Progenitor cell of endocrine pancreas (in vitro differentiated cells): ENCODE measurements at regions not wholly inside any gene's neighbourhood (a gene's known extent, or its start where the extent isn't known, plus 50 kb on each side); places are given as distances from the start of the nearest gene placed in this dataset.

Experiments used
- DNase-seq: peaks from one replicate; pipeline ENCODE4 v3.0.0; 2021; ENCODE audit warnings: low spot score; ENCODE audit not compliant: unreplicated experiment
- H3K27ac Mint-ChIP-seq: 2 replicates; pipeline ENCODE4 v1.8.0; 2021; ENCODE audit warnings: mild to moderate bottlenecking, moderate library complexity, mixed read lengths
- H3K27me3 Mint-ChIP-seq: 2 replicates; pipeline ENCODE4 v1.8.0; 2021; ENCODE audit warnings: mixed read lengths
- H3K36me3 Mint-ChIP-seq: 2 replicates; pipeline ENCODE4 v1.8.0; 2022; ENCODE audit warnings: mixed read lengths; ENCODE audit not compliant: insufficient read depth
- H3K4me1 Mint-ChIP-seq: 2 replicates; pipeline ENCODE4 v1.8.0; 2021; ENCODE audit warnings: low read depth, mixed read lengths
- H3K4me3 Mint-ChIP-seq: 2 replicates; pipeline ENCODE4 v1.8.0; 2021; ENCODE audit warnings: low read depth, mild to moderate bottlenecking, moderate library complexity, mixed read lengths
- H3K9me3 Mint-ChIP-seq: 2 replicates; pipeline ENCODE4 v1.8.0; 2021; ENCODE audit warnings: low read depth, mixed read lengths
- TF ChIP-seq, protein P1 (sequence below): fragments of 200-600 bp; sonication (generic); IDR thresholded peaks from one replicate; pipeline ENCODE4 v1.5.0; 2021; ENCODE audit warnings: antibody characterized with exemption, mild to moderate bottlenecking; ENCODE audit not compliant: unreplicated experiment

- no peak overlapping the region for H3K4me3 Mint-ChIP-seq
- H3K9me3 Mint-ChIP-seq, result no peaks in the 10 kb centered on the region
- H3K27me3 Mint-ChIP-seq, result no peaks in the 10 kb centered on the region
- no peaks in the 10 kb centered on the region for H3K36me3 Mint-ChIP-seq
- DNase-seq, result no peak
- H3K27ac Mint-ChIP-seq, result no peak overlapping the region
- peaks cover 6% of the 10 kb centered on the region for H3K4me1 Mint-ChIP-seq
- TF ChIP-seq, protein P1, sequence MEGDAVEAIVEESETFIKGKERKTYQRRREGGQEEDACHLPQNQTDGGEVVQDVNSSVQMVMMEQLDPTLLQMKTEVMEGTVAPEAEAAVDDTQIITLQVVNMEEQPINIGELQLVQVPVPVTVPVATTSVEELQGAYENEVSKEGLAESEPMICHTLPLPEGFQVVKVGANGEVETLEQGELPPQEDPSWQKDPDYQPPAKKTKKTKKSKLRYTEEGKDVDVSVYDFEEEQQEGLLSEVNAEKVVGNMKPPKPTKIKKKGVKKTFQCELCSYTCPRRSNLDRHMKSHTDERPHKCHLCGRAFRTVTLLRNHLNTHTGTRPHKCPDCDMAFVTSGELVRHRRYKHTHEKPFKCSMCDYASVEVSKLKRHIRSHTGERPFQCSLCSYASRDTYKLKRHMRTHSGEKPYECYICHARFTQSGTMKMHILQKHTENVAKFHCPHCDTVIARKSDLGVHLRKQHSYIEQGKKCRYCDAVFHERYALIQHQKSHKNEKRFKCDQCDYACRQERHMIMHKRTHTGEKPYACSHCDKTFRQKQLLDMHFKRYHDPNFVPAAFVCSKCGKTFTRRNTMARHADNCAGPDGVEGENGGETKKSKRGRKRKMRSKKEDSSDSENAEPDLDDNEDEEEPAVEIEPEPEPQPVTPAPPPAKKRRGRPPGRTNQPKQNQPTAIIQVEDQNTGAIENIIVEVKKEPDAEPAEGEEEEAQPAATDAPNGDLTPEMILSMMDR, result no peak
Measured at GRCh38 chrX:138946926-138947325, 235.4 kb upstream of the FGF13 start.

DNA sequence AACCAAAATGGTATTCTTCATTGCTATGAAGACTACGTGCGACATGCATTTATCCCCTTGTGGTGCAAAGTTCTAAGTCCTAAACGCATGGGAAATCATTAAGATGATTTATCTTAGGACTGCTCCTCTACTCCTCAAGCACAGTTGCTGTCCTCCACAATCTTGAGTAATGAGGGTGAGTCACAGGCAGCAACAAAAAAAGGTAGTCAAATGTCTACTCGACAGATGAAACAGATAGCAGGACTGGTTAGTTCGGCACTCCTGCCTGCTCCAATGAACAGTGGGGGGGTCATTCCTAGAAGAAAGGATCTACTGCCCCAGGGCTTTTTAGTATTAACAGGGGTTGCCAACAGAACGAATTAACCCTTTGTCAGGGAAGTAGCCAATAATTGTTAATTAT lies 233.7 kb upstream of the FGF13 start:
- peaks cover 6% of the 10 kb centered on the region for H3K4me1 Mint-ChIP-seq
- TF ChIP-seq, protein P1, result no peak
- no peak overlapping the region for H3K27ac Mint-ChIP-seq
- no peaks in the 10 kb centered on the region for H3K27me3 Mint-ChIP-seq
- no peak overlapping the region for H3K4me3 Mint-ChIP-seq
- DNase-seq, result no peak
- no peaks in the 10 kb centered on the region for H3K9me3 Mint-ChIP-seq
- H3K36me3 Mint-ChIP-seq, result no peaks in the 10 kb centered on the region

DNA sequence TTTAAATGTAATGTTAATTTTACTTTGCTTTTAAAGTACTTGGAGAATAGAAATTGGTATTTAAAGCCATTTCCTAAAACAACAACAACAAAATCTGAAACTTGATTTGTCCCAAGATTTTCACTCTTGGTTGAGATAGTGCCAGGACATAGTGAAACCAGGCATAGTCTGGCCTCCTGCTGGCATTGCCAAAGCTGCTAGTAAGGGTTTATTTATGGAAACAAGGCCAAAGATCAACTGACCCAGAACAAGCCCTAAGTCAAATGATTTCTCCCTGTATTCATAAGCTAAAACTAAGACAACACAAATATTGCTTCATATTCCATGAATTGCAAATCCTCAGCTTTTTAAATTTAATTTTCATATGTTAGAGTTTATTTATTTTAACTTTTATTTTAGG lies 227.5 kb upstream of the FGF13 start:
- Mint-ChIP-seq H3K36me3 (no peaks in the 10 kb centered on the region), H3K27ac (no peak overlapping the region), H3K4me1 (peaks cover 3% of the 10 kb centered on the region), H3K27me3 (no peaks in the 10 kb centered on the region), H3K9me3 (no peaks in the 10 kb centered on the region), H3K4me3 (no peak overlapping the region)
- TF ChIP-seq, protein P1, result no peak
- DNase-seq, result no peak

GRCh38 chrX:138938003-138938402 lies 226.5 kb upstream of the FGF13 start:
- DNase-seq, result no peak
- TF ChIP-seq, protein P1, result no peak
- no peaks in the 10 kb centered on the region for H3K27me3 Mint-ChIP-seq
- H3K27ac Mint-ChIP-seq, result no peak overlapping the region
- H3K4me3 Mint-ChIP-seq, result no peak overlapping the region
- peaks cover 3% of the 10 kb centered on the region for H3K4me1 Mint-ChIP-seq
- H3K36me3 Mint-ChIP-seq, result no peaks in the 10 kb centered on the region
- H3K9me3 Mint-ChIP-seq, result no peaks in the 10 kb centered on the region

DNA sequence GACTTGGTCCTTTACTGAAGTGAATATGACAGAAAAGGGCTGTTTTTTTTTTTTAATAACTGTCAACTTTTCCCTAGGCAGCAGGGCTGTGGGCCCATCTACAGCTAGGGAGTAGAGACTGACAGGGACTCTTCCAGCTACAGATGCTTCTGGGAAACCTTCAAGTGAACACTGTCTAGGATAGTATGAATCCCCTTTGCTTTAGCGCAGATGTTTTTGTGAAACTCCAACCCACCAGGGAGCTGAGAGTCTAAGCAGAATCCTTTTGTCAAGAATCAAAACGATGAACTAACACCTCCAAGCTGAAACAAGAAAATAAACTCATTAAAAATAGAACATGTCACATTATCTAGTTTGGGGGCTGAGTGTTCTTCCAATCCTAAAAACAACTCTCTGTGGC lies 219.7 kb upstream of the FGF13 start:
- Mint-ChIP-seq H3K4me3 (no peak overlapping the region), H3K36me3 (no peaks in the 10 kb centered on the region), H3K4me1 (peaks cover 3% of the 10 kb centered on the region), H3K27me3 (no peaks in the 10 kb centered on the region), H3K27ac (no peak overlapping the region), H3K9me3 (no peaks in the 10 kb centered on the region)
- TF ChIP-seq, protein P1, result no peak
- no peak for DNase-seq

- H3K4me3 Mint-ChIP-seq, result no peak overlapping the region
- H3K27me3 Mint-ChIP-seq, result no peaks in the 10 kb centered on the region
- H3K36me3 Mint-ChIP-seq, result no peaks in the 10 kb centered on the region
- DNase-seq, result no peak
- H3K9me3 Mint-ChIP-seq, result no peaks in the 10 kb centered on the region
- TF ChIP-seq, protein P1, result no peak
- peaks cover 3% of the 10 kb centered on the region for H3K4me1 Mint-ChIP-seq
- no peak overlapping the region for H3K27ac Mint-ChIP-seq
Measured at GRCh38 chrX:138930583-138930945, 219.0 kb upstream of the FGF13 start.
